ENCODE measurements at regions not wholly inside any gene's neighbourhood (a gene's known extent, or its start where the extent isn't known, plus 50 kb on each side); places are given as distances from the start of the nearest gene placed in this dataset.
A peak's percentile ranks its signal among the peaks of the same experiment; 100 is the strongest.
"Not testable (repeated sequence)": the region's sequence is repeated elsewhere in the genome, so short reads cannot be mapped to it uniquely, and the experiment has no call there.

DNA sequence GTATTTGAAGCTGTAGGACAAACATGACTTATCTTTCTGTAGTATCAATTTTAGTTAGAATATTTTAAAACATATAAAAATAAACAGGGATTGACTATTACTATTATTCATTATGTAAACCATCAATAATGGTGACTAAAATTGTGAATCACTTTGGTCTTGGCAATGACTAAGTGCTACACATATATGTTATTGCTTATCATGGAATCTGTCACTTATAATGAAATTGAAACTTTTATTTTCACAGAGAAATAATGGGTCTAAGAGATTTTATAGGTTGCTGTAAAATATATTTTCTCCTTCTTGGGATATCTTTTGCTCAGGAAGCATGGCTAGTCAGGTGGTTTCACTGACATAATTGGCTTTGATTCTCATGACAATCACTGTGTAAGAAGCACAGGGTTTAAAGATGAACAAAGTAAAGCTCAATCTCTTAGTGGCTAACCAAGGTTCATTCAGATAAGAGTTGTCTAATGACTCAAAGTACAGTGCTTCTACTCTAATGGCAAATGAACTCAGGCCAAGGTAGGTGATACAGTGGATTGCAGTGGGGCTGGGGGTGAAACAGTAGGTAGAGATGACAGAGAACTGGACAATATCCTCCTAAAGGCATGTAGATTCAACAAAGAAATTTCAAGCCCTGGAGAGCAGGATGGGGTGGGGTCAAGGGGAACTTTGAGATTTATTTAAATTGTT, 98.6 kb upstream of the FANCL start:
- no peak for DNase-seq

DNA sequence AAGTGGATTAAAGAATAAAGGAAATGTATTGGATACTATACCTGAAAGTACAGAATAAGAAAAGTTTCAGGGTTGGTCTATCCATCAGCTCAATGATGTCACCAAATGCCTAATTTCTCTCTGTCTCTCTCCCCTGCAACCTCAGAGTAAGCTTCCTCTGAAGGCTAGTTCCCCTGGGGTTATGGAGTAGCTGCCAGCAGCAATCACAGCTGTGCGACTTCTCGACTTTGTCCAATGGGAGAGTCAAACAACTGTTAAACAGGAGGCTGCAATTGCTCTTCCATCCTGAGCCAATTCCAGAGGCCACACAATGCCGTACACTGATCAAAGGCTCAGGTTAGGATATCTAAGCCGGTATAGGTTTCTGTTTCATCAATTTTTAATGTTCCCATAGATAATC, 95.3 kb upstream of the FANCL start:
- DNase-seq = no peak

- DNase-seq = no peak
These were observed 93.3 kb upstream of the FANCL start for GRCh38 chr2:58334414-58334813.

DNA sequence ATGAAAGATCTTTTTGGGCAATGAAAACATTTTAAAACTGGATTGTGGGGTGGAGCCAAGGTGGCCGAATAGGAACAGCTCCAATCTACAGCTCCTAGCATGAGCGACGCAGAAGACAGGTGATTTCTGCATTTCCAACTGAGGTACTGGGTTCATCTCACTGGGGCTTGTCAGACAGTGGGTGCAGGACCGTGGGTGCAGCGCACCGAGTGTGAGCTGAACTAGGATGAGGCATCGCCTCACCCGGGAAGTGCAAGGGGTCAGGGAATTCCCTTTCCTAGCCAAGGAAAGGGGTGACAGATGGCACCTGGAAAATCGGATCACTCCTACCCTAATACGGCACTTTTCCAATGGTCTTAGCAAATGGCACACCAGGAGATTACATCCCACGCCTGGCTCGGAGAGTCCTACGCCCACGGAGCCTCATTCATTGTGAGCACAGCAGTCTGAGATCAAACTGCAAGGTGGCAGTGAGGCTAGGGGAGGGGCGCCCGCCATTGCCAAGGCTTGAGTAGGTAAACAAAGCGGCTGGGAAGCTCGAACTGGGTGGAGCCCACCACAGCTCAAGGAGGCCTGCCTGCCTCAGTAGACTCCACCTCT, 84.3 kb upstream of the FANCL start:
- not testable (repeated sequence) for DNase-seq

- DNase-seq = no peak
These were observed 78.4 kb upstream of the FANCL start for GRCh38 chr2:58319481-58319880.

DNA sequence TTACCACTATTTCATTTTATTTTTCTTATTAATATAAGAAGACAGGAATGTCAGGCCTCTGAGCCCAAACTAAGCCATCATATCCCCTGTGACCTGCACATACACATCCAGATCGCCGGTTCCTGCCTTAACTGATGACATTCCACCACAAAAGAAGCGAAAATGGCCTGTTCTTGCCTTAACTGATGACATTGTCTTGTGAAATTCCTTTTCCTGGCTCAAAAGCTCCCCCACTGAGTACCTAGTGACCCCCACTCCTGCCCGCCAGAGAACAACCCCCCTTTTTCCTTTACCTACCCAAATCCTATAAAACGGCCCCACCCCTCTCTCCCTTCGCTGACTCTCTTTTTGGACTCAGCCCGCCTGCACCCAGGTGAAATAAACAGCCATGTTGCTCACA, 77.8 kb upstream of the FANCL start:
- DNase-seq = not testable (repeated sequence)

DNA sequence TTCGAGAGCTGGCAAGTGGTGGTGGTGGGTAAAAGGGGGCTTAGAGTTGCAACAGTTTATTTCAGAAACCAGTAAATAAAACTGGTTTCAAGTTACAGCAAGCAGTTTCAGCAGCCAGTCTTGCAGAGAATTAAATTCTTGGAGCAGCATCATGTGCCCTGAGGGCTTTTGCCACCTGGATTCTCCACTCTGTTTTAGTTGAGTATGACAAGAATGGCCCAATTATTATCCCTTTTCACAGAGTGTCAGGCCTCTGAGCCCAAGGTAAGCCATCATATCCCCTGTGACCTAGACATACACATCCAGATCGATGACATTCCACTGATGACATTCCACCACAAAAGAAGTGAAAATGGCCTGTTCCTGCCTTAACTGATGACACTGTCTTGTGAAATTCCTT, 72.8 kb upstream of the FANCL start:
- DNase-seq = no peak

GRCh38 chr2:58308435-58308834, 67.3 kb upstream of the FANCL start:
- DNase-seq = no peak

DNA sequence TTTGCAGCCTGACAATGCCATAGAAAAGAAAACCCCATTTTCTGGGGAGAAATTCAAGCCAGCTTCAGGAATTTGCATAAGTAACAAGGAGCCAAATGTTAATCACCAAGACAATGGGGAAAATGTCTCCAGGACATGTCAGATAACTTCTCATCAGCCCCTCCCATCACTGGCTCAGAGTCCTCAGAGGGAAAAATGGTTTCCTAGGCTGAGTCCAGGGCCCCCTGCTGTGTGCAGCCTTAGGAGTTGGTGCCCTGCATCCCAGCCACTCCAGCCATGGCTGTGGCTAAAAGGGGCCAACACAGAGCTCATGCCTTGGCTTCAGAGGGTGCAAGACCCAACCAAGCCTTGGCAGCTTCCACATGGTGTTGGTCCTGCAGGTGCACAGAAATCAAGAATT, 63.7 kb upstream of the FANCL start:
- no peak for DNase-seq

GRCh38 chr2:58299123-58299522, 58.0 kb upstream of the FANCL start:
- no peak for DNase-seq

DNA sequence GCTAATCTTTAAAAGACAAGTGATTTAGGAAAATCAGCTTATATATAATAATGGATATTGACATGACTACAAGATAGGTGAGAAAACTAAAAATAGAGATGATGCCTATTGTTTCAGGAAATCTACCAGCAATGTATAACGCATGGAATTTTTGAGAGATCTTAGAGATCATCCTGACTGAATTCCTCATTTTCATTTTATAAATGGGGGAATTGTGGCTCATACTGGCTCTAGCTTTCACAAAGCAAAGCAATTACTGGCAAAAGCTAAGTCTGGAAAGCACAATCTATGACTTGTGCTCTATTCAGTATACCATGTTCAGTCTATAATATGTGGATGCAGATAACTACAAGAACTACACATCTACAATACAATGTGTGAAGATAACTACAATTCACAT, 51.9 kb upstream of the FANCL start:
- no peak for DNase-seq

- DNase-seq = peak; percentile 60
These were observed 50.8 kb upstream of the FANCL start for GRCh38 chr2:58291726-58292438.

Measured in NCI-H510A treated with DMSO at 0.1 percent for 48 hours (cell line).